COLO829 (cell line): ENCODE measurements at regions not wholly inside any gene's neighbourhood (a gene's known extent, or its start where the extent isn't known, plus 50 kb on each side); places are given as distances from the start of the nearest gene placed in this dataset.

Experiments
- DNase-seq: peaks from one replicate; pipeline ENCODE4 v3.0.0; 2012; ENCODE audit warnings: low spot score

GRCh38 chr7:31456646-31457368 is 57.1 kb upstream of the ITPRID1 start:
- DNase-seq: no peak

GRCh38 chr7:31457551-31457950 is 56.3 kb upstream of the ITPRID1 start:
- DNase-seq: no peak

GRCh38 chr7:31458203-31458602 is 55.7 kb upstream of the ITPRID1 start:
- DNase-seq: no peak

GRCh38 chr7:31462636-31463035 is 51.3 kb upstream of the ITPRID1 start:
- no peak for DNase-seq
